HCT116 (cell line): ENCODE measurements at regions not wholly inside any gene's neighbourhood (a gene's known extent, or its start where the extent isn't known, plus 50 kb on each side); places are given as distances from the start of the nearest gene placed in this dataset.

Source experiments
- CTCF ChIP-seq, 3 experiments: fragments of 200-600 bp in 1 of 3; sonication (generic) in 1 of 3; IDR thresholded peaks in 2 of 3; conservative IDR thresholded peaks in 1 of 3; 2 replicates each; pipeline ENCODE4 v1.5.1; 2012 to 2017; ENCODE audit warnings: low read depth in 2 of 3, low read length in 2 of 3, antibody characterized with exemption in 1 of 3, borderline replicate concordance in 1 of 3, control low read depth in 1 of 3, mild to moderate bottlenecking in 1 of 3, mixed read lengths in 1 of 3, mixed run types in 1 of 3, moderate library complexity in 1 of 3; ENCODE audit not compliant: insufficient read depth in 1 of 3
- EZH2 ChIP-seq: fragments of 200-600 bp; sonication (generic); IDR thresholded peaks from 2 replicates; pipeline ENCODE4 v1.6.1; 2017; ENCODE audit warnings: antibody characterized with exemption, mixed run types
- ZNF274 ChIP-seq: fragments of 200-500 bp; sonication (Bioruptor generic); IDR thresholded peaks from 2 replicates; pipeline ENCODE4 v1.6.1; 2014; ENCODE audit warnings: mild to moderate bottlenecking, low read depth, low read length, inconsistent platforms

DNA sequence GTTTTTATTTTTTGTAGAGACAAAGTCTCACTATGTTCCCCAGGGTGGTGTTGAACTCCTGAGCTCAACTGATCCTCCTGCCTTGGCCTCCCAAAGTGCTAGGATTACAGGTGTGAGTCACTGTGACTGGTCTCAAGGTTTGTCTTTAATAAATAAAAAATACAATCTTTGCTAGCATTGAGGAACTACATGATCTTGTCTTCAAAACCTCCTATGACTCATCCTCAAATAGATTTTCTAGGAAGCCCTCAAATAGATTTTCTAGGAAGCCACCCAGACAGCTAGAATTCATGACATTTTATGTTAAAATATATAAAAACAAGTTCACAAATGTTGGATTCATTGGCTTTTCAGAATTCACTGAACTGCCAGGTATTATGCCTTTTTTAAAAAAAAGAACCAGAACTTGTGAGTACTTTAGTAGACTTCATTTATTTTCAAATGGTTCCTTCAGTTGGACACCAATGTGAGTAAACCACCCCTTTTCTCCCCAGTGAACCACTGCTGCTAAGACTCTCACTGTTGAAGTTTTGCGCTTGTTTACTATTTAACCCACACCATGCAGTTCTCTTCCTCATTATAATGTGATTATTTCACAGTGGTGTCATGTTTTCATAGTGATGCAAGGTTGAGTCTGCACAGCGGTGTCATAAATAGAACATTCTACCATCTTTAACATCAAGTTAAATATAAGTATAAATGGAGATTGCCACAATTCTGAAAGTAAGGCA is 303.9 kb downstream of the CASP12 start:
- TF ChIP-seq ZNF274 (no peak), CTCF (IDR thresholded peaks at IDR 0.05 in 2 of 3, conservative IDR thresholded peaks at IDR 0.05 in 1 of 3; ENCODE audit: borderline replicate concordance in 1 of 3, insufficient read depth in 1 of 3, low read depth in 2 of 3, low read length in 2 of 3) (no peak), EZH2 (no peak)
